ENCODE measurements at regions not wholly inside any gene's neighbourhood (a gene's known extent, or its start where the extent isn't known, plus 50 kb on each side); places are given as distances from the start of the nearest gene placed in this dataset.

GRCh38 chr1:119220991-119221390, 80.5 kb upstream of the WARS2 start:
- TF ChIP-seq CREB1 (IDR thresholded peaks at IDR 0.05; ENCODE audit: low read depth) (no peak), TEAD4 (IDR thresholded peaks at IDR 0.05) (no peak), USF1 (IDR thresholded peaks at IDR 0.05) (no peak), EGR1 (IDR thresholded peaks at IDR 0.05) (no peak), ZBTB7A (IDR thresholded peaks at IDR 0.05; ENCODE audit: low read depth) (no peak), REST (IDR thresholded peaks at IDR 0.05; ENCODE audit: low read depth) (no peak), TCF12 (IDR thresholded peaks at IDR 0.05; ENCODE audit: low read depth) (no peak), NFIC (IDR thresholded peaks at IDR 0.05) (no peak), CEBPB (IDR thresholded peaks at IDR 0.05) (no peak), FOXM1 (IDR thresholded peaks at IDR 0.05; ENCODE audit: borderline replicate concordance, low read depth) (no peak), EP300 (IDR thresholded peaks at IDR 0.05; ENCODE audit: borderline replicate concordance) (no peak), YY1 (IDR thresholded peaks at IDR 0.05; ENCODE audit: low read depth) (no peak), TAF1 (IDR thresholded peaks at IDR 0.05; ENCODE audit: low read depth) (no peak), MAX (IDR thresholded peaks at IDR 0.05) (no peak), RAD21 (IDR thresholded peaks at IDR 0.05; ENCODE audit: low read depth) (no peak)

GRCh38 chr1:119222271-119222670, 81.8 kb upstream of the WARS2 start:
- no peak for TF ChIP-seq RAD21 (IDR thresholded peaks at IDR 0.05; ENCODE audit: low read depth)
- no peak for TF ChIP-seq CEBPB (IDR thresholded peaks at IDR 0.05)
- no peak for TF ChIP-seq USF1 (IDR thresholded peaks at IDR 0.05)
- TF ChIP-seq FOXM1 (IDR thresholded peaks at IDR 0.05; ENCODE audit: borderline replicate concordance, low read depth) = no peak
- TF ChIP-seq YY1 (IDR thresholded peaks at IDR 0.05; ENCODE audit: low read depth) = no peak
- TF ChIP-seq EGR1 (IDR thresholded peaks at IDR 0.05) = no peak
- no peak for TF ChIP-seq NFIC (IDR thresholded peaks at IDR 0.05)
- no peak for TF ChIP-seq TCF12 (IDR thresholded peaks at IDR 0.05; ENCODE audit: low read depth)
- TF ChIP-seq CREB1 (IDR thresholded peaks at IDR 0.05; ENCODE audit: low read depth) = no peak
- TF ChIP-seq REST (IDR thresholded peaks at IDR 0.05; ENCODE audit: low read depth) = no peak
- TF ChIP-seq EP300 (IDR thresholded peaks at IDR 0.05; ENCODE audit: borderline replicate concordance) = no peak
- no peak for TF ChIP-seq MAX (IDR thresholded peaks at IDR 0.05)
- no peak for TF ChIP-seq TEAD4 (IDR thresholded peaks at IDR 0.05)
- no peak for TF ChIP-seq TAF1 (IDR thresholded peaks at IDR 0.05; ENCODE audit: low read depth)
- no peak for TF ChIP-seq ZBTB7A (IDR thresholded peaks at IDR 0.05; ENCODE audit: low read depth)

GRCh38 chr1:119225265-119225664, 84.8 kb upstream of the WARS2 start:
- no peak for TF ChIP-seq EGR1 (IDR thresholded peaks at IDR 0.05)
- TF ChIP-seq NFIC (IDR thresholded peaks at IDR 0.05) = no peak
- TF ChIP-seq REST (IDR thresholded peaks at IDR 0.05; ENCODE audit: low read depth) = no peak
- TF ChIP-seq CEBPB (IDR thresholded peaks at IDR 0.05) = no peak
- TF ChIP-seq TCF12 (IDR thresholded peaks at IDR 0.05; ENCODE audit: low read depth) = no peak
- no peak for TF ChIP-seq ZBTB7A (IDR thresholded peaks at IDR 0.05; ENCODE audit: low read depth)
- TF ChIP-seq FOXM1 (IDR thresholded peaks at IDR 0.05; ENCODE audit: borderline replicate concordance, low read depth) = no peak
- no peak for TF ChIP-seq RAD21 (IDR thresholded peaks at IDR 0.05; ENCODE audit: low read depth)
- no peak for TF ChIP-seq USF1 (IDR thresholded peaks at IDR 0.05)
- no peak for TF ChIP-seq TAF1 (IDR thresholded peaks at IDR 0.05; ENCODE audit: low read depth)
- no peak for TF ChIP-seq EP300 (IDR thresholded peaks at IDR 0.05; ENCODE audit: borderline replicate concordance)
- no peak for TF ChIP-seq CREB1 (IDR thresholded peaks at IDR 0.05; ENCODE audit: low read depth)
- TF ChIP-seq YY1 (IDR thresholded peaks at IDR 0.05; ENCODE audit: low read depth) = no peak
- TF ChIP-seq TEAD4 (IDR thresholded peaks at IDR 0.05) = no peak

GRCh38 chr1:119225831-119226230, 85.4 kb upstream of the WARS2 start:
- TF ChIP-seq RAD21 (IDR thresholded peaks at IDR 0.05; ENCODE audit: low read depth) (peak; percentile 31; the same call in 1 of the 2 replicates), EP300 (IDR thresholded peaks at IDR 0.05; ENCODE audit: borderline replicate concordance) (no peak)

All from Ishikawa (cell line).